GM19035 (cell line): ENCODE measurements at regions not wholly inside any gene's neighbourhood (a gene's known extent, or its start where the extent isn't known, plus 50 kb on each side); places are given as distances from the start of the nearest gene placed in this dataset.

ENCODE experiments used
- ATAC-seq: cut with Tn5 transposase; IDR thresholded peaks from one replicate; pipeline ENCODE4 v1.9.1; 2021; ENCODE audit not compliant: unreplicated experiment

- peak; percentile 90 for ATAC-seq
These were observed 63.6 kb downstream of the SPINK2 start for GRCh38 chr4:56757821-56758411.

- ATAC-seq, result peak; percentile 41
These were observed 64.2 kb downstream of the SPINK2 start for GRCh38 chr4:56757261-56757746.

- ATAC-seq, result no peak
These were observed 65.6 kb downstream of the SPINK2 start for GRCh38 chr4:56755901-56756300.

- no peak for ATAC-seq
These were observed 68.5 kb downstream of the SPINK2 start for GRCh38 chr4:56752985-56753384.

- ATAC-seq, result no peak
These were observed 69.1 kb upstream of the HOPX start for GRCh38 chr4:56750231-56750630.

- ATAC-seq, result no peak
These were observed 67.2 kb upstream of the HOPX start for GRCh38 chr4:56748271-56748670.

- no peak for ATAC-seq
These were observed 65.5 kb upstream of the HOPX start for GRCh38 chr4:56746639-56747038.

GRCh38 chr4:56745042-56745441, 63.9 kb upstream of the HOPX start:
- ATAC-seq, result no peak

- no peak for ATAC-seq
These were observed 62.9 kb upstream of the HOPX start for GRCh38 chr4:56744030-56744429.

GRCh38 chr4:56743550-56743949, 62.5 kb upstream of the HOPX start:
- ATAC-seq, result no peak

GRCh38 chr4:56742080-56742871, 61.2 kb upstream of the HOPX start:
- ATAC-seq, result no peak

- no peak for ATAC-seq
These were observed 60.5 kb upstream of the HOPX start for GRCh38 chr4:56741595-56741994.

GRCh38 chr4:56739066-56739777, 58.1 kb upstream of the HOPX start:
- no peak for ATAC-seq

- no peak for ATAC-seq
These were observed 56.6 kb upstream of the HOPX start for GRCh38 chr4:56737666-56738065.

- no peak for ATAC-seq
These were observed 52.3 kb upstream of the HOPX start for GRCh38 chr4:56733352-56733751.

GRCh38 chr4:56732301-56732700, 51.2 kb upstream of the HOPX start:
- no peak for ATAC-seq

GRCh38 chr4:56731857-56732256, 50.8 kb upstream of the HOPX start:
- ATAC-seq, result no peak
